Fibroblast of skin of back (primary cell): ENCODE measurements at regions not wholly inside any gene's neighbourhood (a gene's known extent, or its start where the extent isn't known, plus 50 kb on each side); places are given as distances from the start of the nearest gene placed in this dataset.
A peak's percentile ranks its signal among the peaks of the same experiment; 100 is the strongest.
"Not testable (repeated sequence)": the region's sequence is repeated elsewhere in the genome, so short reads cannot be mapped to it uniquely, and the experiment has no call there.

ENCODE experiments used
- DNase-seq: peaks from one replicate; pipeline ENCODE4 v3.0.0-alpha.2; 2013

- DNase-seq, result no peak
Observed at GRCh38 chr14:28536889-28537288, 229.7 kb upstream of the FOXG1 start.

GRCh38 chr14:28542040-28542439 is 224.5 kb upstream of the FOXG1 start:
- DNase-seq, result no peak

- no peak for DNase-seq
Observed at GRCh38 chr14:28565345-28565744, 201.2 kb upstream of the FOXG1 start.

GRCh38 chr14:28570391-28570790 is 196.2 kb upstream of the FOXG1 start:
- DNase-seq, result peak; percentile 43

- DNase-seq, result peak; percentile 65
Observed at GRCh38 chr14:28571636-28572035, 195.0 kb upstream of the FOXG1 start.

GRCh38 chr14:28576523-28576922 is 190.1 kb upstream of the FOXG1 start:
- no peak for DNase-seq

- DNase-seq, result no peak
Observed at GRCh38 chr14:28577187-28577586, 189.4 kb upstream of the FOXG1 start.

- DNase-seq, result peak; percentile 90
Observed at GRCh38 chr14:28577711-28578131, 188.9 kb upstream of the FOXG1 start.

GRCh38 chr14:28584951-28585350 is 181.6 kb upstream of the FOXG1 start:
- DNase-seq, result no peak

- no peak for DNase-seq
Observed at GRCh38 chr14:28589792-28590191, 176.8 kb upstream of the FOXG1 start.

- DNase-seq, result peak; percentile 26
Observed at GRCh38 chr14:28596391-28596790, 170.2 kb upstream of the FOXG1 start.

GRCh38 chr14:28599191-28599590 is 167.4 kb upstream of the FOXG1 start:
- DNase-seq, result peak; percentile 19

GRCh38 chr14:28599605-28600004 is 167.0 kb upstream of the FOXG1 start:
- no peak for DNase-seq

- DNase-seq, result no peak
Observed at GRCh38 chr14:28603606-28604005, 163.0 kb upstream of the FOXG1 start.

- DNase-seq, result no peak
Observed at GRCh38 chr14:28607661-28608060, 158.9 kb upstream of the FOXG1 start.

- DNase-seq, result no peak
Observed at GRCh38 chr14:28608443-28608842, 158.1 kb upstream of the FOXG1 start.

- peak; percentile 56 for DNase-seq
Observed at GRCh38 chr14:28608851-28609828, 157.4 kb upstream of the FOXG1 start.

GRCh38 chr14:28612414-28612813 is 154.2 kb upstream of the FOXG1 start:
- no peak for DNase-seq

GRCh38 chr14:28613532-28613931 is 153.1 kb upstream of the FOXG1 start:
- DNase-seq, result no peak

GRCh38 chr14:28626780-28627179 is 139.8 kb upstream of the FOXG1 start:
- no peak for DNase-seq

- DNase-seq, result no peak
Observed at GRCh38 chr14:28629328-28630004, 137.1 kb upstream of the FOXG1 start.

GRCh38 chr14:28630100-28630499 is 136.5 kb upstream of the FOXG1 start:
- DNase-seq, result no peak

- DNase-seq, result peak; percentile 40
Observed at GRCh38 chr14:28635387-28635786, 131.2 kb upstream of the FOXG1 start.

GRCh38 chr14:28635816-28636215 is 130.8 kb upstream of the FOXG1 start:
- DNase-seq, result not testable (repeated sequence)
